ENCODE measurements at regions not wholly inside any gene's neighbourhood (a gene's known extent, or its start where the extent isn't known, plus 50 kb on each side); places are given as distances from the start of the nearest gene placed in this dataset.

- no peaks in the 10 kb centered on the region for H3K27me3 ChIP-seq (ENCODE audit: control insufficient read depth, insufficient read depth, low read length)
These were observed 112.7 kb downstream of the OXSM start for GRCh38 chr3:25902586-25902985.

GRCh38 chr3:25903371-25904129 lies 113.7 kb downstream of the OXSM start:
- Histone ChIP-seq H3K4me1 (ENCODE audit: control insufficient read depth, extremely low read depth, insufficient read depth, low read length) (no peaks in the 10 kb centered on the region), H3K4me2 (ENCODE audit: extremely low read depth, insufficient read depth, low read length) (no peak overlapping the region), H4K20me1 (ENCODE audit: control insufficient read depth, extremely low read depth, insufficient read depth, low read length) (no peaks in the 10 kb centered on the region), H2AFZ (ENCODE audit: low read length) (no peak overlapping the region), H3K36me3 (ENCODE audit: control insufficient read depth, insufficient read depth, low read length) (no peaks in the 10 kb centered on the region), H3K9ac (ENCODE audit: insufficient read depth, low read length) (no peak overlapping the region), H3K79me2 (ENCODE audit: control insufficient read depth, insufficient read depth, low read length) (no peaks in the 10 kb centered on the region), H3K27me3 (ENCODE audit: control insufficient read depth, insufficient read depth, low read length) (no peaks in the 10 kb centered on the region), H3K4me3 (replicated peaks in 1 of 4; ENCODE audit: control extremely low read depth in 1 of 4, insufficient read depth in 1 of 4, low read depth in 3 of 4, low read length in 4 of 4) (no peak overlapping the region), H3K27ac (ENCODE audit: insufficient read depth, low read length) (no peak overlapping the region), H3K9me3 (ENCODE audit: control insufficient read depth, insufficient read depth, low read depth, low read length) (no peaks in the 10 kb centered on the region)
- DNase-seq (ENCODE audit: low read depth in 2 of 2), result no peak
- no peak for TF ChIP-seq CTCF (conservative IDR thresholded peaks at IDR 0.05 in 1 of 2, IDR thresholded peaks at IDR 0.05 in 1 of 2; ENCODE audit: low read depth in 1 of 2, low read length in 2 of 2)
- TF ChIP-seq EZH2 (IDR thresholded peaks at IDR 0.05; ENCODE audit: low read length, missing control alignments), result no peak

More at GRCh38 chr3:25902586-25902985, 112.7 kb downstream of the OXSM start:
- TF ChIP-seq EZH2 (IDR thresholded peaks at IDR 0.05; ENCODE audit: low read length, missing control alignments), result no peak
- no peak for TF ChIP-seq CTCF (conservative IDR thresholded peaks at IDR 0.05 in 1 of 2, IDR thresholded peaks at IDR 0.05 in 1 of 2; ENCODE audit: low read depth in 1 of 2, low read length in 2 of 2)
- H3K9ac ChIP-seq (ENCODE audit: insufficient read depth, low read length), result no peak overlapping the region
- no peaks in the 10 kb centered on the region for H3K9me3 ChIP-seq (ENCODE audit: control insufficient read depth, insufficient read depth, low read depth, low read length)
- H3K36me3 ChIP-seq (ENCODE audit: control insufficient read depth, insufficient read depth, low read length), result no peaks in the 10 kb centered on the region
- no peak overlapping the region for H3K4me2 ChIP-seq (ENCODE audit: extremely low read depth, insufficient read depth, low read length)
- no peaks in the 10 kb centered on the region for H3K79me2 ChIP-seq (ENCODE audit: control insufficient read depth, insufficient read depth, low read length)
- no peak overlapping the region for H2AFZ ChIP-seq (ENCODE audit: low read length)
- DNase-seq (ENCODE audit: low read depth in 2 of 2), result no peak
- H3K4me3 ChIP-seq (replicated peaks in 1 of 4; ENCODE audit: control extremely low read depth in 1 of 4, insufficient read depth in 1 of 4, low read depth in 3 of 4, low read length in 4 of 4), result no peak overlapping the region
- H3K4me1 ChIP-seq (ENCODE audit: control insufficient read depth, extremely low read depth, insufficient read depth, low read length), result no peaks in the 10 kb centered on the region
- no peaks in the 10 kb centered on the region for H4K20me1 ChIP-seq (ENCODE audit: control insufficient read depth, extremely low read depth, insufficient read depth, low read length)
- no peak overlapping the region for H3K27ac ChIP-seq (ENCODE audit: insufficient read depth, low read length)

GRCh38 chr3:25904206-25904605 lies 114.3 kb downstream of the OXSM start:
- no peak overlapping the region for H2AFZ ChIP-seq (ENCODE audit: low read length)
- no peaks in the 10 kb centered on the region for H3K9me3 ChIP-seq (ENCODE audit: control insufficient read depth, insufficient read depth, low read depth, low read length)
- H3K36me3 ChIP-seq (ENCODE audit: control insufficient read depth, insufficient read depth, low read length), result no peaks in the 10 kb centered on the region
- TF ChIP-seq CTCF (conservative IDR thresholded peaks at IDR 0.05 in 1 of 2, IDR thresholded peaks at IDR 0.05 in 1 of 2; ENCODE audit: low read depth in 1 of 2, low read length in 2 of 2) (no peak), EZH2 (IDR thresholded peaks at IDR 0.05; ENCODE audit: low read length, missing control alignments) (no peak)
- H4K20me1 ChIP-seq (ENCODE audit: control insufficient read depth, extremely low read depth, insufficient read depth, low read length), result no peaks in the 10 kb centered on the region
- DNase-seq (ENCODE audit: low read depth in 2 of 2), result no peak
- H3K4me3 ChIP-seq (replicated peaks in 1 of 4; ENCODE audit: control extremely low read depth in 1 of 4, insufficient read depth in 1 of 4, low read depth in 3 of 4, low read length in 4 of 4), result no peak overlapping the region
- H3K9ac ChIP-seq (ENCODE audit: insufficient read depth, low read length), result no peak overlapping the region
- no peaks in the 10 kb centered on the region for H3K79me2 ChIP-seq (ENCODE audit: control insufficient read depth, insufficient read depth, low read length)
- no peaks in the 10 kb centered on the region for H3K27me3 ChIP-seq (ENCODE audit: control insufficient read depth, insufficient read depth, low read length)
- no peak overlapping the region for H3K4me2 ChIP-seq (ENCODE audit: extremely low read depth, insufficient read depth, low read length)
- H3K4me1 ChIP-seq (ENCODE audit: control insufficient read depth, extremely low read depth, insufficient read depth, low read length), result no peaks in the 10 kb centered on the region
- H3K27ac ChIP-seq (ENCODE audit: insufficient read depth, low read length), result no peak overlapping the region
